Adrenal gland (tissue), 5 donors: ENCODE measurements at regions not wholly inside any gene's neighbourhood (a gene's known extent, or its start where the extent isn't known, plus 50 kb on each side); places are given as distances from the start of the nearest gene placed in this dataset.
"Not testable (repeated sequence)": the region's sequence is repeated elsewhere in the genome, so short reads cannot be mapped to it uniquely, and the experiment has no call there.

Experiments
- CTCF ChIP-seq, 6 experiments: fragments of 450-650 bp in 4 of 6; fragments of 200-600 bp in 2 of 6; sonication (generic) in 1 of 6; IDR thresholded peaks; 1 replicate in 5 of 6; 2 replicates in 1 of 6; pipeline versions ENCODE4 v1.5.1 to v1.8.0; 2016 to 2021; ENCODE audit warnings: antibody characterized with exemption in 6 of 6, mild to moderate bottlenecking in 2 of 6, moderate library complexity in 1 of 6
- POLR2A ChIP-seq, 2 donors: fragments of 450-650 bp; IDR thresholded peaks; one replicate each; pipeline ENCODE4 v1.6.1; 2017; ENCODE audit warnings: antibody characterized with exemption in 2 of 2, mild to moderate bottlenecking in 2 of 2, moderate library complexity in 1 of 2
- donor health status: DM: no; HTN: no; CAD: no.

GRCh38 chr4:3381208-3381607 is 60.6 kb upstream of the HGFAC start:
- not testable (repeated sequence) for TF ChIP-seq POLR2A, CTCF (IDR thresholded peaks at IDR 0.05)
